Skeletal muscle satellite cell (primary cell): ENCODE measurements at regions not wholly inside any gene's neighbourhood (a gene's known extent, or its start where the extent isn't known, plus 50 kb on each side); places are given as distances from the start of the nearest gene placed in this dataset.
A peak's percentile ranks its signal among the peaks of the same experiment; 100 is the strongest.
"Not testable (repeated sequence)": the region's sequence is repeated elsewhere in the genome, so short reads cannot be mapped to it uniquely, and the experiment has no call there.

Experiments
- H3K27me3 ChIP-seq: 2 replicates; pipeline ENCODE4 v1.7.0; 2013; ENCODE audit warnings: low read length; ENCODE audit not compliant: control insufficient read depth, insufficient read depth
- H3K36me3 ChIP-seq: 2 replicates; pipeline ENCODE4 v1.7.0; 2013; ENCODE audit warnings: mild to moderate bottlenecking, control low read depth, low read length; ENCODE audit not compliant: insufficient read depth
- H3K4me1 ChIP-seq: 2 replicates; pipeline ENCODE4 v1.7.0; 2013; ENCODE audit warnings: low read length; ENCODE audit not compliant: control insufficient read depth, insufficient read depth
- H3K4me2 ChIP-seq: 2 replicates; pipeline ENCODE4 v1.7.0; 2013; ENCODE audit warnings: mild to moderate bottlenecking, low read length
- H3K4me3 ChIP-seq: 2 replicates; pipeline ENCODE4 v1.7.0; 2013; ENCODE audit warnings: low read length
- H3K9ac ChIP-seq: 2 replicates; pipeline ENCODE4 v1.7.0; 2013; ENCODE audit warnings: mild to moderate bottlenecking, low read depth, low read length, moderate library complexity
- H3K9me3 ChIP-seq: replicated peaks from 2 replicates; pipeline ENCODE4 v1.7.0; 2013; ENCODE audit warnings: mild to moderate bottlenecking, control low read depth, low read length

- Histone ChIP-seq H3K4me3 (no peak overlapping the region), H3K4me2 (no peak overlapping the region), H3K9ac (no peak overlapping the region), H3K27me3 (no peaks in the 10 kb centered on the region), H3K9me3 (no peaks in the 10 kb centered on the region), H3K36me3 (no peaks in the 10 kb centered on the region), H3K4me1 (peaks cover 28% of the 10 kb centered on the region)
These were observed 360.0 kb downstream of the RND3 start for GRCh38 chr2:150127346-150127990.

DNA sequence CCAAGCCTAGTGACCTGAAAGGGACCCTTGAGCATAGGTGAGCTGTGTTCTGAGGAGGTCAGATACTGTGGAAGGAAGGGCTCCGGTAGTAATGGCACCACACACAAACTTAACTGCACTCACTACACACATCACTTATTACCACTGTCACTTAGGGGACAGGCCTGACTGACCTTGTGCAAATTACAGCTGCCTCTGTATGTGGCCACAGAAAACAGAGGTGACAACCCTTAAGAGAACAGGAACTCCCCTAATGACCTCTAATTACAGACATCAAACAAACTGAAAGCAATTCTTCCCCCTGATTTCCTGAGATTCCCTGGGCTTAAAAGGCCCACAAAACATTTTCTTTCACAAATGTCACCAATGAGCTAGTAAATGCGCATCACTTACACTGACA is 360.6 kb downstream of the RND3 start:
- H3K4me1 ChIP-seq: peaks cover 28% of the 10 kb centered on the region
- no peak overlapping the region for H3K4me3 ChIP-seq
- H3K27me3 ChIP-seq: no peaks in the 10 kb centered on the region
- H3K36me3 ChIP-seq: no peaks in the 10 kb centered on the region
- no peak overlapping the region for H3K4me2 ChIP-seq
- no peak overlapping the region for H3K9ac ChIP-seq
- no peaks in the 10 kb centered on the region for H3K9me3 ChIP-seq

- peaks cover 28% of the 10 kb centered on the region for H3K4me1 ChIP-seq
- H3K36me3 ChIP-seq: no peaks in the 10 kb centered on the region
- H3K9ac ChIP-seq: no peak overlapping the region
- H3K27me3 ChIP-seq: no peaks in the 10 kb centered on the region
- H3K9me3 ChIP-seq: no peaks in the 10 kb centered on the region
- H3K4me2 ChIP-seq: peak overlapping the region; percentile 69
- H3K4me3 ChIP-seq: no peak overlapping the region
These were observed 361.2 kb downstream of the RND3 start for GRCh38 chr2:150126143-150126740.

DNA sequence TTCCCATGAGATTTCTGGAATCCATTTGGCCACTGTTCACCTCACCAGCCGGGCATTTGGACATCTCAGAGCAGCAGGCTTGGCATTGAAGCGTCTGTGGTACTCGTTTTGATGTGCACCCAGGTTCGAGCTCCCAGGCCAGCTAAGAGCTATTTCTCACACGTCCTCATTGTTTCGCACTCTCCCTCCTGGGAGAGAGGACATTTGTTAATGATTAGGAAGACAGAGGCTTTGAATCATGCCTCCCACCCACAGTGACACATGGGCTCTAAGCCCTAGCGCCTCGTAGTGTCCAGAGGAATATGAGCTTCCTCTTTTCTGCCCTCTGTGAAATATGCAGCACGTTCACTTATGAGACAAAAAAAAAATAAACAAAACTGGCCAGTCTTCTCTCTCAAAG is 361.8 kb downstream of the RND3 start:
- Histone ChIP-seq H3K36me3 (no peaks in the 10 kb centered on the region), H3K4me2 (peak overlapping the region; percentile 69), H3K27me3 (no peaks in the 10 kb centered on the region), H3K9ac (peak overlapping the region; percentile 19), H3K4me3 (peak overlapping the region; percentile 40), H3K4me1 (peaks cover 28% of the 10 kb centered on the region), H3K9me3 (no peaks in the 10 kb centered on the region)

- Histone ChIP-seq H3K4me3 (peak overlapping the region; percentile 40), H3K27me3 (no peaks in the 10 kb centered on the region), H3K36me3 (no peaks in the 10 kb centered on the region), H3K9me3 (no peaks in the 10 kb centered on the region), H3K9ac (no peak overlapping the region), H3K4me2 (peak overlapping the region; percentile 69), H3K4me1 (peaks cover 28% of the 10 kb centered on the region)
These were observed 362.3 kb downstream of the RND3 start for GRCh38 chr2:150125188-150125587.

- no peak overlapping the region for H3K9ac ChIP-seq
These were observed 362.7 kb downstream of the RND3 start for GRCh38 chr2:150124739-150125138.

GRCh38 chr2:150122871-150123613 is 364.4 kb downstream of the RND3 start:
- H3K4me3 ChIP-seq: no peak overlapping the region
- no peaks in the 10 kb centered on the region for H3K36me3 ChIP-seq
- peaks cover 28% of the 10 kb centered on the region for H3K4me1 ChIP-seq
- H3K9ac ChIP-seq: no peak overlapping the region
- H3K27me3 ChIP-seq: no peaks in the 10 kb centered on the region
- no peaks in the 10 kb centered on the region for H3K9me3 ChIP-seq
- no peak overlapping the region for H3K4me2 ChIP-seq

More at GRCh38 chr2:150124739-150125138, 362.7 kb downstream of the RND3 start:
- Histone ChIP-seq H3K9me3 (no peaks in the 10 kb centered on the region), H3K4me3 (no peak overlapping the region), H3K36me3 (no peaks in the 10 kb centered on the region), H3K4me2 (no peak overlapping the region), H3K27me3 (no peaks in the 10 kb centered on the region), H3K4me1 (peaks cover 28% of the 10 kb centered on the region)

- Histone ChIP-seq H3K27me3 (no peaks in the 10 kb centered on the region), H3K9me3 (no peaks in the 10 kb centered on the region), H3K4me1 (peaks cover 21% of the 10 kb centered on the region), H3K4me3 (no peak overlapping the region), H3K9ac (no peak overlapping the region), H3K4me2 (no peak overlapping the region), H3K36me3 (no peaks in the 10 kb centered on the region)
These were observed 365.3 kb downstream of the RND3 start for GRCh38 chr2:150122156-150122555.

DNA sequence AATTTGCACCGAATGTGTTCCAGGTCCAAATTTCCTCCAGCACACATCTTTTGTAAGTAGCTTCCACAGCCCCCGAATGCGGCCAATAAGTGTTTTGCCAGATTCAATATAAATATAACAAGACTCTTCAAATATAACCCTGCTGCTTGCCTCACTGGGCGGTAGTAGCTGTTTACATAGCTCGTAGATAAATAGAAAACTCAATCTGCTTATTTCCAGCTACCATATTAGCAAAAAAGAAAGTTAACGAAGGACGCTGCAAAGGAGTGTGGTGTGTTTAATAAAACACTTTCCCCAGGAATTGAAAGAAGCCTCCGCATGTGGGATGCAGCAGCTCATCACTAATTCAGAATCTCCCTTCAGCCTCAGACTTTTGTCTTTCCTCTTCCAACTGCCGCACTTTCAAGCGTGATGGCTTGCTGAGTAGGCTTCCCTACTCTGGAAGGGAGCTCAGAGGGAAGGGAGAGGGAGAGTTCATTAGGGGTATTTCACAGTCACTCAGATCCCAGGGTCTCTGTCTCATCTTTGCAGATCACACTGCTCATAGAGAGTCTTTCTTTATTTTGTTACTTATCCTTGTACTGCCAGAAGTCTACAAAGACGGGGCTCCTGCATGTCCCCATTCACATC is 367.0 kb downstream of the RND3 start:
- H3K9me3 ChIP-seq: no peaks in the 10 kb centered on the region
- H3K27me3 ChIP-seq: no peaks in the 10 kb centered on the region
- peaks cover 9% of the 10 kb centered on the region for H3K4me1 ChIP-seq
- no peaks in the 10 kb centered on the region for H3K36me3 ChIP-seq
- no peak overlapping the region for H3K4me2 ChIP-seq
- H3K4me3 ChIP-seq: no peak overlapping the region
- no peak overlapping the region for H3K9ac ChIP-seq

DNA sequence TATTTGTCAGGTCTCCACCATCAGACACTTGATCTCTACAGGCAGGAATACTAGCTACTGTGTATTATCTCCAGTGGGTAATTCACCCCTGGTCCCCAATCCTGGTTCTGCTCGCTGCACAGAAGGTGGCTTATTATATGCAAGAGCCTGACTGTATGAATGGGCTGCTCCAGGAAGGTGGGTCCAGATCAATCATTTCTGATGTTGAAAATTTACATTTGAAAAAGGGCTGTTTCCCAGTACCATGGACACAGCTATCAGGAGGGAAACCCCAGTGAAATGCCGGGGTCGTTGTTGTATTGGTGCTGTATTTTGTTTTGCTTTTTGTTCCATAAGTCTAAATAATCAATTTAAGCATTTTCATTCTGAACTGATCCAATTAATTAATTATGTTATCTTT is 367.6 kb downstream of the RND3 start:
- Histone ChIP-seq H3K9ac (no peak overlapping the region), H3K4me3 (no peak overlapping the region), H3K36me3 (no peaks in the 10 kb centered on the region), H3K27me3 (no peaks in the 10 kb centered on the region), H3K4me1 (peaks cover 3% of the 10 kb centered on the region), H3K4me2 (no peak overlapping the region), H3K9me3 (no peaks in the 10 kb centered on the region)

DNA sequence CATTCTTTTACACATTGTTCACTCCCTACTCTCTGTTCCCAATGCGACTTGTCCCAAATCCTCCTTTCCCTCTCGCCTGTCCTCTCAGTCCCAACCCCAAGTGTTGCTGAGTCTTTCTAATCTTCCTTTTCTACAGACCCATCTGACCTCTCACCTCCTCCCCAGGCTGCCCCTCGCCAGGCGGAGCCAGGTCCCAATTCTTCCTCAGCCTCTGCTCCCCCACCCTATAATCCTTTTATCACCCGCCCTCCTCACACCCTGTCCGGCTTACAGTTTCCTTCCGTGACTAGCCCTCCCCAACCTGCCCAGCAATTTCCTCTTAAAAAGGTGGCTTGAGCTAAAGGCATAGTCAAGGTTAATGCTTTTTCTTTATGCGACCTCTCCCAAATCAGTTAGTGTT is 373.4 kb downstream of the RND3 start:
- not testable (repeated sequence) for H3K4me2 ChIP-seq, H3K4me1 ChIP-seq, H3K4me3 ChIP-seq, H3K27me3 ChIP-seq, H3K9ac ChIP-seq, H3K9me3 ChIP-seq, H3K36me3 ChIP-seq
